ENCODE measurements at regions not wholly inside any gene's neighbourhood (a gene's known extent, or its start where the extent isn't known, plus 50 kb on each side); places are given as distances from the start of the nearest gene placed in this dataset.

- H3K4me1 ChIP-seq (ENCODE audit: insufficient read depth, low read length): peaks cover 2% of the 10 kb centered on the region; the same call in 1 of the 2 replicates
- H3K9ac ChIP-seq (ENCODE audit: low read depth, low read length): no peak overlapping the region
- no peak overlapping the region for H3K4me3 ChIP-seq (ENCODE audit: low read length)
- H3K27me3 ChIP-seq (ENCODE audit: insufficient read depth, low read length): no peaks in the 10 kb centered on the region
- no peaks in the 10 kb centered on the region for H3K36me3 ChIP-seq (ENCODE audit: insufficient read depth, low read length)
- WGBS: 92% methylated on average over 26 of the region's 26 CpGs
- H3K9me3 ChIP-seq (ENCODE audit: insufficient read depth, low read depth, low read length): 0 out of 2 replicates have a peak, but pooled peaks cover 8% of the 10 kb centered on the region
- H3K27ac ChIP-seq (ENCODE audit: low read depth, low read length): no peak overlapping the region
Measured at GRCh38 chr4:81580346-81580993, 108.8 kb upstream of the RASGEF1B start.

GRCh38 chr4:81577392-81577791, 105.7 kb upstream of the RASGEF1B start:
- Histone ChIP-seq H3K9ac (ENCODE audit: low read depth, low read length) (no peak overlapping the region), H3K4me3 (ENCODE audit: low read length) (no peak overlapping the region), H3K27ac (ENCODE audit: low read depth, low read length) (no peak overlapping the region), H3K9me3 (ENCODE audit: insufficient read depth, low read depth, low read length) (0 out of 2 replicates have a peak, but pooled peaks cover 8% of the 10 kb centered on the region), H3K4me1 (ENCODE audit: insufficient read depth, low read length) (peaks cover 11% of the 10 kb centered on the region), H3K36me3 (ENCODE audit: insufficient read depth, low read length) (no peaks in the 10 kb centered on the region), H3K27me3 (ENCODE audit: insufficient read depth, low read length) (no peaks in the 10 kb centered on the region)
- 84% methylated on average over 1 of the region's 1 CpG for WGBS

DNA sequence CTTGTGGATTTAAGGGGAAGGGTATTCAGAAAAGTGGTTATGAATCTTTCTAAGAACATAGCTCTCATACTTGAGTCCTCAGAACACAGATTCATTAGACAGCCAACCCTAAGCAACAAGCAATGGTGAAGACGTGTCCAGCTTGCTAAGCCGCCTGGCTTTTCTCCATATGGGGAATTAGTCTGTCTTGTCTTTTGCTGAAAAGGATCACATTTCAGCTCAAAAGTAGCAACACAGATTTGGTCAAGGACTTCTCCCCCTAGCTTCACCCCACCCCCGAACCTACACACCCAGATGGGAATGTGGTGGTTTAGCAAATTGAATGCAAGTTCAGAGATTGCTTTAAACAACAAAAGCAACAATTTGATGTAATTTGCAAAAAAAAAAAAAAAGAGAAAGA, 103.3 kb upstream of the RASGEF1B start:
- Histone ChIP-seq H3K4me3 (ENCODE audit: low read length) (no peak overlapping the region), H3K4me1 (ENCODE audit: insufficient read depth, low read length) (peaks cover 11% of the 10 kb centered on the region), H3K9ac (ENCODE audit: low read depth, low read length) (no peak overlapping the region), H3K27me3 (ENCODE audit: insufficient read depth, low read length) (no peaks in the 10 kb centered on the region), H3K27ac (ENCODE audit: low read depth, low read length) (no peak overlapping the region), H3K36me3 (ENCODE audit: insufficient read depth, low read length) (no peaks in the 10 kb centered on the region), H3K9me3 (ENCODE audit: insufficient read depth, low read depth, low read length) (0 out of 2 replicates have a peak, but pooled peaks cover 8% of the 10 kb centered on the region)
- no CpG with 5 or more reads among the region's 3 CpGs for WGBS

- Histone ChIP-seq H3K9ac (ENCODE audit: low read depth, low read length) (no peak overlapping the region), H3K9me3 (ENCODE audit: insufficient read depth, low read depth, low read length) (no peaks in the 10 kb centered on the region), H3K36me3 (ENCODE audit: insufficient read depth, low read length) (no peaks in the 10 kb centered on the region), H3K4me1 (ENCODE audit: insufficient read depth, low read length) (peaks cover 11% of the 10 kb centered on the region), H3K27me3 (ENCODE audit: insufficient read depth, low read length) (no peaks in the 10 kb centered on the region), H3K4me3 (ENCODE audit: low read length) (no peak overlapping the region), H3K27ac (ENCODE audit: low read depth, low read length) (no peak overlapping the region)
- WGBS: 97% methylated on average over 4 of the region's 4 CpGs
Measured at GRCh38 chr4:81573840-81574239, 102.1 kb upstream of the RASGEF1B start.

GRCh38 chr4:81572402-81572801, 100.7 kb upstream of the RASGEF1B start:
- Histone ChIP-seq H3K4me3 (ENCODE audit: low read length) (no peak overlapping the region), H3K9me3 (ENCODE audit: insufficient read depth, low read depth, low read length) (no peaks in the 10 kb centered on the region), H3K27me3 (ENCODE audit: insufficient read depth, low read length) (no peaks in the 10 kb centered on the region), H3K27ac (ENCODE audit: low read depth, low read length) (no peak overlapping the region), H3K9ac (ENCODE audit: low read depth, low read length) (no peak overlapping the region), H3K36me3 (ENCODE audit: insufficient read depth, low read length) (no peaks in the 10 kb centered on the region), H3K4me1 (ENCODE audit: insufficient read depth, low read length) (peaks cover 11% of the 10 kb centered on the region)

- Histone ChIP-seq H3K9ac (ENCODE audit: low read depth, low read length) (no peak overlapping the region), H3K27me3 (ENCODE audit: insufficient read depth, low read length) (no peaks in the 10 kb centered on the region), H3K36me3 (ENCODE audit: insufficient read depth, low read length) (no peaks in the 10 kb centered on the region), H3K9me3 (ENCODE audit: insufficient read depth, low read depth, low read length) (no peaks in the 10 kb centered on the region), H3K4me1 (ENCODE audit: insufficient read depth, low read length) (peaks cover 16% of the 10 kb centered on the region), H3K27ac (ENCODE audit: low read depth, low read length) (no peak overlapping the region), H3K4me3 (ENCODE audit: low read length) (no peak overlapping the region)
- WGBS: 95% methylated on average over 1 of the region's 1 CpG
Measured at GRCh38 chr4:81571105-81571504, 99.4 kb upstream of the RASGEF1B start.

DNA sequence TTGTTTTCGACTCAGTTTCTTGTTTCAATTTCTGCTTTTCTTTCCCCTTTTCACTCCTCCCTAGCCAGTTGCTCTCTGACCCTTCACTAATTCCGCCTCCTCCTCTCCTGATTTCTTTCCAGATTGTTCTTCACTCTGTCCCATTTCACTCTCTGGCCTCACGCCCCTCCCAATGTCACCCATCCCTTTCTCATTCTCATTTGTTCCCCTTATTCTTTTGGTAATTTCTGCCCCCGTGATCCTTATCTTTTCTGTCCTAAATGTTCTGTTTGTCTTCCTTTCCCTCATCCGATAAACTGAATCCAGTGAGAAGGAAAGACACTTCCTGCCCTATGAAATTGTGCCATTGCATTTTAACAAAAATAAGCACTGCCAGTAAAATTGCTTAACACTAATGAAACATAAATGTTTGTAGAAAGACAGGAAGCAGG, 94.5 kb upstream of the RASGEF1B start:
- WGBS: 66% methylated on average over 5 of the region's 5 CpGs
- no peak overlapping the region for H3K27ac ChIP-seq (ENCODE audit: low read depth, low read length)
- no peak overlapping the region for H3K9ac ChIP-seq (ENCODE audit: low read depth, low read length)
- H3K4me1 ChIP-seq (ENCODE audit: insufficient read depth, low read length): peaks cover 13% of the 10 kb centered on the region
- H3K4me3 ChIP-seq (ENCODE audit: low read length): no peak overlapping the region
- no peaks in the 10 kb centered on the region for H3K36me3 ChIP-seq (ENCODE audit: insufficient read depth, low read length)
- H3K27me3 ChIP-seq (ENCODE audit: insufficient read depth, low read length): no peaks in the 10 kb centered on the region
- no peaks in the 10 kb centered on the region for H3K9me3 ChIP-seq (ENCODE audit: insufficient read depth, low read depth, low read length)

DNA sequence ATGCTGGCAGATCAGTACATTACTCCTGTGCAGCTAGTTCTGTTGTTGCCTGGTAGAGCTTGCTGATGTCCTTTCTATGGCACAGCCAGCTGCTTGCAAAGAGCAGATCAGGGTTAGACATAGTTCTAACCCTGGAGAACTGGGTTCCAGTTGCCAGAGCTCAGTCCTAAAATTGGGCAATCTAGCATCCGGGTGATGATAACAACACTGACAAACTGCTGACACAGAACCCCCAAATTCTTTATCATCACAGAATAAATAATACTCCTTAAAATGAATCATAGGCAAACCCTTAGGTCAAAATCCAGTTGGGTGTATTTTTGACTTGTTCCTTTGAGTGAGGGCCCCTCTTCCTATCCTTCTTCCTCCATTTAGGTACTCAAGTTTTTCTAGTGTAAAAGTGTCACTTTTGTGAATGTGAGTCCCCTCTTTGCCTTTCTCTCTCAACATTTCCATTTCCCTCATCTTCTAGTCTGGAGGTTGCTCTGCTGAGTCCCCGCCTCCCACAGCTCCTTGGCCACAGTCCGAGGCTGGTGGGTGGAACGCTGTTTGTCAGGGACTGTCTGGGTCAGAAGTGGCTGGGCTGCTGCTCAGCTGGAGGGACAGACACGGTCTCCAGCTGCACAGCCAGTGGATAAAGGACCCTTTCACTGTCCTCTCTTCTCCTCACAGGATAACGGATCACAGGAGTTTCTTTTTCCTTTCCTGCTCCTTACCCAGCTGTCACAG, 93.6 kb upstream of the RASGEF1B start:
- Histone ChIP-seq H3K27ac (ENCODE audit: low read depth, low read length) (no peak overlapping the region), H3K27me3 (ENCODE audit: insufficient read depth, low read length) (no peaks in the 10 kb centered on the region), H3K4me3 (ENCODE audit: low read length) (no peak overlapping the region), H3K4me1 (ENCODE audit: insufficient read depth, low read length) (peaks cover 13% of the 10 kb centered on the region), H3K9me3 (ENCODE audit: insufficient read depth, low read depth, low read length) (no peaks in the 10 kb centered on the region), H3K9ac (ENCODE audit: low read depth, low read length) (no peak overlapping the region), H3K36me3 (ENCODE audit: insufficient read depth, low read length) (no peaks in the 10 kb centered on the region)
- WGBS: 74% methylated on average over 6 of the region's 6 CpGs

DNA sequence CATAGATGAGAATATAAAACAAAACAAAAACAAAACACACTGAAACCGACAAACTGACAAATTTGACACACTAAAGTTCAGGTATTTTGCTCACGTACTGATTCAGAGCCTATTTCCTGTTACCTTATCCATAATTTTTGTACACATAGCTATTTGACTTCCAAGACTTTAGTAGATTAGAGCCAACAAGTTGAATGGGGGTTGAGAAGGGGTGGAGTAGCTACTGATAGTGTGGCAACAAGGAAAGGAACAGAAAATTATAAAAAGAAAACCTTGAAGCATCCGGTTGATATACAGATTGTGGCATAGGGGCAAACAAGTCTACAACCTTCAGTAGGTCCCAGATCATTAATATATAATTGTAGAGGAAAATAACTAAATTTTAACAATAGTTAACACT, 92.3 kb upstream of the RASGEF1B start:
- H3K27me3 ChIP-seq (ENCODE audit: insufficient read depth, low read length): no peaks in the 10 kb centered on the region
- no peak overlapping the region for H3K9ac ChIP-seq (ENCODE audit: low read depth, low read length)
- H3K27ac ChIP-seq (ENCODE audit: low read depth, low read length): no peak overlapping the region
- 93% methylated on average over 3 of the region's 3 CpGs for WGBS
- peaks cover 13% of the 10 kb centered on the region for H3K4me1 ChIP-seq (ENCODE audit: insufficient read depth, low read length)
- no peaks in the 10 kb centered on the region for H3K36me3 ChIP-seq (ENCODE audit: insufficient read depth, low read length)
- H3K4me3 ChIP-seq (ENCODE audit: low read length): no peak overlapping the region
- H3K9me3 ChIP-seq (ENCODE audit: insufficient read depth, low read depth, low read length): no peaks in the 10 kb centered on the region

GRCh38 chr4:81562093-81562492, 90.4 kb upstream of the RASGEF1B start:
- Histone ChIP-seq H3K4me3 (ENCODE audit: low read length) (no peak overlapping the region), H3K27ac (ENCODE audit: low read depth, low read length) (no peak overlapping the region), H3K9ac (ENCODE audit: low read depth, low read length) (no peak overlapping the region), H3K4me1 (ENCODE audit: insufficient read depth, low read length) (peaks cover 13% of the 10 kb centered on the region), H3K9me3 (ENCODE audit: insufficient read depth, low read depth, low read length) (no peaks in the 10 kb centered on the region), H3K27me3 (ENCODE audit: insufficient read depth, low read length) (no peaks in the 10 kb centered on the region), H3K36me3 (ENCODE audit: insufficient read depth, low read length) (no peaks in the 10 kb centered on the region)
- 100% methylated on average over 1 of the region's 1 CpG for WGBS

GRCh38 chr4:81557306-81557705, 85.6 kb upstream of the RASGEF1B start:
- no peak overlapping the region for H3K27ac ChIP-seq (ENCODE audit: low read depth, low read length)
- H3K9me3 ChIP-seq (ENCODE audit: insufficient read depth, low read depth, low read length): no peaks in the 10 kb centered on the region
- no peak overlapping the region for H3K4me3 ChIP-seq (ENCODE audit: low read length)
- H3K4me1 ChIP-seq (ENCODE audit: insufficient read depth, low read length): peaks cover 18% of the 10 kb centered on the region
- no peaks in the 10 kb centered on the region for H3K27me3 ChIP-seq (ENCODE audit: insufficient read depth, low read length)
- H3K9ac ChIP-seq (ENCODE audit: low read depth, low read length): no peak overlapping the region
- H3K36me3 ChIP-seq (ENCODE audit: insufficient read depth, low read length): no peaks in the 10 kb centered on the region

Data from HUES64 (cell line).